HEK293 (cell line): ENCODE measurements at regions not wholly inside any gene's neighbourhood (a gene's known extent, or its start where the extent isn't known, plus 50 kb on each side); places are given as distances from the start of the nearest gene placed in this dataset.

ENCODE experiments used
- CTCF ChIA-PET: fragments of 350-600 bp; formaldehyde crosslinking; extraction: SDS; loops from one replicate; lab custom pipeline; 2021; ENCODE audit warnings: antibody characterized with exemption; lab: Yijun Ruan, JAX
- POLR2A ChIA-PET: fragments of 300-600 bp; formaldehyde crosslinking; extraction: SDS; loops from one replicate; lab custom pipeline; 2020; ENCODE audit warnings: antibody characterized with exemption, inconsistent platforms; lab: Yijun Ruan, JAX
- H3K27ac ChIP-seq: fragments of 200-500 bp; sonication (Bioruptor generic); 2 replicates; pipeline ENCODE4 v1.5.1; 2014; ENCODE audit warnings: low read depth, low read length, control low read depth, inconsistent platforms; ENCODE audit errors: extremely low read depth
- H3K36me3 ChIP-seq, 2 experiments: fragments of 200-500 bp in 1 of 2; sonication (Bioruptor generic) in 1 of 2; 1 replicate in 1 of 2; 2 replicates in 1 of 2; pipeline ENCODE4 v1.5.1; 2014 to 2017; ENCODE audit warnings: inconsistent platforms in 2 of 2, low read length in 2 of 2; ENCODE audit not compliant: control insufficient read depth in 2 of 2, insufficient read depth in 1 of 2
- H3K4me1 ChIP-seq: fragments of 200-500 bp; sonication (Bioruptor generic); 2 replicates; pipeline ENCODE4 v1.5.1; 2014; ENCODE audit warnings: mild to moderate bottlenecking, low read length, inconsistent platforms; ENCODE audit not compliant: control insufficient read depth, insufficient read depth
- H3K4me3 ChIP-seq: 2 replicates; pipeline ENCODE4 v1.5.1; 2011; ENCODE audit warnings: low read depth, mild to moderate bottlenecking, control low read depth, low read length, moderate library complexity
- H3K9me3 ChIP-seq: fragments of 200-500 bp; sonication (Bioruptor generic); 2 replicates; pipeline ENCODE4 v1.5.1; 2014; ENCODE audit warnings: low read depth, low read length, inconsistent platforms; ENCODE audit not compliant: control insufficient read depth, insufficient read depth
- PRDM10 ChIP-seq: fragments of 450-650 bp; formaldehyde crosslinking; IDR thresholded peaks from 2 replicates; pipeline ENCODE4 v1.5.1; 2016; ENCODE audit warnings: missing biosample characterization, missing genetic modification characterization
- PRDM4 ChIP-seq: fragments of 450-650 bp; formaldehyde crosslinking; IDR thresholded peaks from 2 replicates; pipeline ENCODE4 v1.5.1; 2017; ENCODE audit warnings: missing biosample characterization, missing genetic modification characterization
- SP7 ChIP-seq: fragments of 450-650 bp; formaldehyde crosslinking; IDR thresholded peaks from 2 replicates; pipeline ENCODE4 v1.5.1; 2016; ENCODE audit warnings: missing biosample characterization, missing genetic modification characterization
- ZBTB1 ChIP-seq: fragments of 450-650 bp; formaldehyde crosslinking; IDR thresholded peaks from 2 replicates; pipeline ENCODE4 v1.5.1; 2016; ENCODE audit warnings: missing biosample characterization, missing genetic modification characterization
- ZFHX2 ChIP-seq: fragments of 450-650 bp; formaldehyde crosslinking; conservative IDR thresholded peaks from 2 replicates; pipeline ENCODE4 v1.5.1; 2016; ENCODE audit warnings: missing biosample characterization, missing genetic modification characterization
- ZFP3 ChIP-seq: fragments of 450-650 bp; formaldehyde crosslinking; IDR thresholded peaks from 2 replicates; pipeline ENCODE4 v1.5.1; 2016; ENCODE audit warnings: low read depth, missing biosample characterization, missing genetic modification characterization
- ZNF121 ChIP-seq: fragments of 450-650 bp; formaldehyde crosslinking; IDR thresholded peaks from 2 replicates; pipeline ENCODE4 v1.5.1; 2016; ENCODE audit warnings: missing biosample characterization, missing genetic modification characterization
- ZNF148 ChIP-seq: fragments of 450-650 bp; formaldehyde crosslinking; IDR thresholded peaks from 2 replicates; pipeline ENCODE4 v1.5.0; 2017; ENCODE audit warnings: missing biosample characterization, missing genetic modification characterization, borderline replicate concordance
- ZNF16 ChIP-seq: fragments of 450-650 bp; formaldehyde crosslinking; IDR thresholded peaks from 2 replicates; pipeline ENCODE4 v1.5.1; 2016; ENCODE audit warnings: low read depth, missing biosample characterization, missing genetic modification characterization
- ZNF174 ChIP-seq: fragments of 450-650 bp; formaldehyde crosslinking; IDR thresholded peaks from 2 replicates; pipeline ENCODE4 v1.5.0; 2017; ENCODE audit warnings: missing biosample characterization, mild to moderate bottlenecking, missing genetic modification characterization
- ZNF214 ChIP-seq: fragments of 450-650 bp; formaldehyde crosslinking; IDR thresholded peaks from 2 replicates; pipeline ENCODE4 v1.5.1; 2017; ENCODE audit warnings: missing biosample characterization, mild to moderate bottlenecking, missing genetic modification characterization, borderline replicate concordance
- ZNF248 ChIP-seq: fragments of 450-650 bp; formaldehyde crosslinking; IDR thresholded peaks from 2 replicates; pipeline ENCODE4 v1.5.1; 2017; ENCODE audit warnings: missing biosample characterization, missing genetic modification characterization
- ZNF366 ChIP-seq: fragments of 450-650 bp; formaldehyde crosslinking; conservative IDR thresholded peaks from 2 replicates; pipeline ENCODE4 v1.5.1; 2016; ENCODE audit warnings: missing biosample characterization, missing genetic modification characterization
- ZNF426 ChIP-seq: fragments of 450-650 bp; formaldehyde crosslinking; IDR thresholded peaks from 2 replicates; pipeline ENCODE4 v1.5.1; 2017; ENCODE audit warnings: missing biosample characterization, missing genetic modification characterization, mild to moderate bottlenecking, inconsistent platforms, moderate library complexity
- ZNF549 ChIP-seq: fragments of 450-650 bp; IDR thresholded peaks from 2 replicates; pipeline ENCODE4 v1.5.1; 2018; ENCODE audit warnings: missing biosample characterization, missing genetic modification characterization, mild to moderate bottlenecking, inconsistent platforms, moderate library complexity
- ZNF561 ChIP-seq: fragments of 450-650 bp; IDR thresholded peaks from 2 replicates; pipeline ENCODE4 v1.5.1; 2018; ENCODE audit warnings: missing biosample characterization, missing genetic modification characterization, borderline replicate concordance
- ZNF596 ChIP-seq: fragments of 450-650 bp; IDR thresholded peaks from 2 replicates; pipeline ENCODE4 v1.5.0; 2018; ENCODE audit warnings: missing biosample characterization, mild to moderate bottlenecking, missing genetic modification characterization, moderate library complexity
- ZNF623 ChIP-seq: fragments of 450-650 bp; formaldehyde crosslinking; IDR thresholded peaks from 2 replicates; pipeline ENCODE4 v1.5.1; 2016; ENCODE audit warnings: missing biosample characterization, missing genetic modification characterization
- ZNF624 ChIP-seq: fragments of 450-650 bp; formaldehyde crosslinking; IDR thresholded peaks from 2 replicates; pipeline ENCODE4 v1.5.1; 2017; ENCODE audit warnings: missing biosample characterization, missing genetic modification characterization
- ZNF660 ChIP-seq: fragments of 450-650 bp; IDR thresholded peaks from 2 replicates; pipeline ENCODE4 v1.5.1; 2018; ENCODE audit warnings: missing biosample characterization, mild to moderate bottlenecking, missing genetic modification characterization
- ZSCAN30 ChIP-seq: fragments of 450-650 bp; IDR thresholded peaks from 2 replicates; pipeline ENCODE4 v1.5.1; 2018; ENCODE audit warnings: missing biosample characterization, mild to moderate bottlenecking, missing genetic modification characterization, moderate library complexity
- ZSCAN4 ChIP-seq: fragments of 450-650 bp; formaldehyde crosslinking; IDR thresholded peaks from 2 replicates; pipeline ENCODE4 v1.5.1; 2017; ENCODE audit warnings: missing biosample characterization, missing genetic modification characterization
- TF ChIP-seq, protein P1 (sequence below): fragments of 450-650 bp; formaldehyde crosslinking; IDR thresholded peaks from 2 replicates; pipeline ENCODE4 v1.5.1; 2016; ENCODE audit warnings: missing biosample characterization, missing genetic modification characterization, low read depth
- TF ChIP-seq, protein P2 (sequence below): fragments of 450-650 bp; formaldehyde crosslinking; optimal IDR thresholded peaks from 2 replicates; pipeline ENCODE3; 2016; ENCODE audit warnings: missing biosample characterization, mild to moderate bottlenecking, missing genetic modification characterization

DNA sequence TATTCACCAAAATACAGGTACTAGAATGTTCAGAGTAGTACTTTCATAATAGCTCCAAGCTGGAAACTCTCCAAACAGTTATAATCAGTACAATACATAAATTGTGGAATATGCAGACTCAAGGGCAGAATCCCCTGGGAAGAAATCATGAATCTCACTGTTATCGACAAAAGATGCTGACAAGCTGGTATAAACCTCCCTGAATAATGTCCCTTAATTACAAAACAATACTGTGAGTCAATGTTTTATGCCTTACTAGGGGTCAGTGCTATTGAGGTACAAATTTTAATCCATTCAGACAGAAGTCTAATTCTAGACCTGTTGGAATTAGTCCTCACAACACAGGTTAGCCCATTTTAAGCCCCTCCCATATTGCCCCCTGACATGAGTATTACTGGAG is 532.3 kb downstream of the DTWD2 start:
- no peaks in the 10 kb centered on the region for H3K9me3 ChIP-seq
- H3K4me3 ChIP-seq = no peak overlapping the region
- no peaks in the 10 kb centered on the region for H3K4me1 ChIP-seq
- H3K36me3 ChIP-seq = no peaks in the 10 kb centered on the region
- ChIA-PET POLR2A (no interaction called here), CTCF (no interaction called here)
- TF ChIP-seq SP7 (tag by site-specific recombination) (no peak), ZSCAN30 (tag by site-specific recombination) (no peak), PRDM4 (tag by site-specific recombination) (no peak), ZNF549 (no peak), ZFHX2 (tag by site-specific recombination) (no peak), ZNF248 (no peak), ZNF596 (tag by site-specific recombination) (no peak), ZNF174 (tag by site-specific recombination) (no peak), ZNF561 (tag by site-specific recombination) (no peak), ZBTB1 (tag by site-specific recombination) (no peak), ZFP3 (tag by site-specific recombination) (no peak), ZNF214 (tag by site-specific recombination) (no peak), ZNF623 (tag by site-specific recombination) (no peak), ZNF148 (tag by site-specific recombination) (no peak), ZSCAN4 (no peak), ZNF366 (tag by site-specific recombination) (no peak)
- TF ChIP-seq, protein P1, sequence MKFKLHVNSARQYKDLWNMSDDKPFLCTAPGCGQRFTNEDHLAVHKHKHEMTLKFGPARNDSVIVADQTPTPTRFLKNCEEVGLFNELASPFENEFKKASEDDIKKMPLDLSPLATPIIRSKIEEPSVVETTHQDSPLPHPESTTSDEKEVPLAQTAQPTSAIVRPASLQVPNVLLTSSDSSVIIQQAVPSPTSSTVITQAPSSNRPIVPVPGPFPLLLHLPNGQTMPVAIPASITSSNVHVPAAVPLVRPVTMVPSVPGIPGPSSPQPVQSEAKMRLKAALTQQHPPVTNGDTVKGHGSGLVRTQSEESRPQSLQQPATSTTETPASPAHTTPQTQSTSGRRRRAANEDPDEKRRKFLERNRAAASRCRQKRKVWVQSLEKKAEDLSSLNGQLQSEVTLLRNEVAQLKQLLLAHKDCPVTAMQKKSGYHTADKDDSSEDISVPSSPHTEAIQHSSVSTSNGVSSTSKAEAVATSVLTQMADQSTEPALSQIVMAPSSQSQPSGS = no peak
- no peak overlapping the region for H3K27ac ChIP-seq

DNA sequence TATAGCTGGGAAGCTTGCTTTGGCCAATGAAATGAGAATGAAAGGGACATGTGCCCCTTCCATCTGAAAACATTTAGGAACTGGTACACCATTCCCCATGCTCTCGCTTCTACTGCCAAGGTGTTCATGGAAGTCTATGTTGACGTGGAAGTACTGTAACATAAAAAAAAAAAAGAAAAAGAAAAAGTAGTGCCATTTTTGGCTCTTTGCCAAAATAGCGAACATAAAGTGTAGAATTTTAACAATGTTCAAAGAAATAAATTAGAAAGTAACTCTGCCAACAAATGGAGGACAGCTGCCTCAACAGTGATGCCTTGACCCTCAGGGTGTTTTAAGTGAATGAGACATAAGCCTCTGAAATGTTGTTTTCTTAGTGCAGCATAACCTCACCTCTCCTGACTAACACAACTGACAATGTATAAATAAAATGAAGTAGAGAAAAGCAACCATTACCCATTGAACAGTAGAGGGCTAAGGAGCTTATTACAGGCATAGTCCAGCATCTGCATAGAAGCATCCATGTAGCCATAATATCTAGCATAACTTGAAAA is 536.6 kb downstream of the DTWD2 start:
- CTCF ChIA-PET = interaction anchor here (0.6 kb wide), 2 partner anchors 27 to 290 kb away, joined by 3 read pairs; no protein-coding TSS in a partner anchor
- H3K36me3 ChIP-seq = no peaks in the 10 kb centered on the region
- H3K27ac ChIP-seq = no peak overlapping the region
- POLR2A ChIA-PET = no interaction called here
- H3K9me3 ChIP-seq = no peaks in the 10 kb centered on the region
- no peak overlapping the region for H3K4me3 ChIP-seq
- no peaks in the 10 kb centered on the region for H3K4me1 ChIP-seq
- no peak for TF ChIP-seq PRDM10 (tag by site-specific recombination)
- no peak for TF ChIP-seq ZNF624
- TF ChIP-seq ZNF121 (tag by site-specific recombination) = no peak
- no peak for TF ChIP-seq ZNF660 (tag by site-specific recombination)
- no peak for TF ChIP-seq ZNF426 (tag by site-specific recombination)
- no peak for TF ChIP-seq ZNF174 (tag by site-specific recombination)
- TF ChIP-seq ZNF16 (tag by site-specific recombination) = no peak
- TF ChIP-seq, protein P2, sequence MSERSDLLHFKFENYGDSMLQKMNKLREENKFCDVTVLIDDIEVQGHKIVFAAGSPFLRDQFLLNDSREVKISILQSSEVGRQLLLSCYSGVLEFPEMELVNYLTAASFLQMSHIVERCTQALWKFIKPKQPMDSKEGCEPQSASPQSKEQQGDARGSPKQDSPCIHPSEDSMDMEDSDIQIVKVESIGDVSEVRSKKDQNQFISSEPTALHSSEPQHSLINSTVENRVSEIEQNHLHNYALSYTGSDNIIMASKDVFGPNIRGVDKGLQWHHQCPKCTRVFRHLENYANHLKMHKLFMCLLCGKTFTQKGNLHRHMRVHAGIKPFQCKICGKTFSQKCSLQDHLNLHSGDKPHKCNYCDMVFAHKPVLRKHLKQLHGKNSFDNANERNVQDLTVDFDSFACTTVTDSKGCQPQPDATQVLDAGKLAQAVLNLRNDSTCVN = no peak
